DOHH2 (cell line): ENCODE measurements at regions not wholly inside any gene's neighbourhood (a gene's known extent, or its start where the extent isn't known, plus 50 kb on each side); places are given as distances from the start of the nearest gene placed in this dataset.

ENCODE experiments used
- EZH2phosphoT487 ChIP-seq: fragments of 200-600 bp; sonication (generic); IDR thresholded peaks from 2 replicates; pipeline ENCODE4 v1.6.1; 2017; ENCODE audit warnings: borderline replicate concordance, mild to moderate bottlenecking, antibody characterized with exemption, low read length, moderate library complexity, mixed read lengths
- TF ChIP-seq, protein P1 (sequence below): fragments of 200-600 bp; sonication (generic); IDR thresholded peaks from one replicate; pipeline ENCODE4 v1.5.1; 2014; ENCODE audit warnings: antibody characterized with exemption, mild to moderate bottlenecking, low read depth, low read length; ENCODE audit not compliant: poor library complexity, severe bottlenecking

DNA sequence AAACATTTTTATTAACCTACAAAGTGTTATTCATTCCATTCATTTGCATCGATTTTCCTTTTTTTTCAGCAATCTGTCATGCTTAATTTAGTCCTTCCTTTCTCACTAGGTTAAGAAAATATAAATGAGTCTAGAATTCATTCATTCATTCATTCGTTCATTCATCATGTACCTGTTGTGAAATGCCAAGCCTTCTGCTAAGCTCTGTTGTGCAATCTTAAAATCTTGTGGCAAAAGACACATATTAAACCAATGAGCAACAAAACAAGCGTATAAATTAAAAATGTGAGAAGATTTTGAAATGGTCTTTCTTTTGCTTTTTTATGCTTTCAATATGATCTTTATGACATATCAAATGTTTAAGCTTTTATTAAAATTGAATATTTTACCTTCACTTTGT, 88.6 kb upstream of the MAD2L1 start:
- no peak for TF ChIP-seq EZH2phosphoT487
- TF ChIP-seq, protein P1, sequence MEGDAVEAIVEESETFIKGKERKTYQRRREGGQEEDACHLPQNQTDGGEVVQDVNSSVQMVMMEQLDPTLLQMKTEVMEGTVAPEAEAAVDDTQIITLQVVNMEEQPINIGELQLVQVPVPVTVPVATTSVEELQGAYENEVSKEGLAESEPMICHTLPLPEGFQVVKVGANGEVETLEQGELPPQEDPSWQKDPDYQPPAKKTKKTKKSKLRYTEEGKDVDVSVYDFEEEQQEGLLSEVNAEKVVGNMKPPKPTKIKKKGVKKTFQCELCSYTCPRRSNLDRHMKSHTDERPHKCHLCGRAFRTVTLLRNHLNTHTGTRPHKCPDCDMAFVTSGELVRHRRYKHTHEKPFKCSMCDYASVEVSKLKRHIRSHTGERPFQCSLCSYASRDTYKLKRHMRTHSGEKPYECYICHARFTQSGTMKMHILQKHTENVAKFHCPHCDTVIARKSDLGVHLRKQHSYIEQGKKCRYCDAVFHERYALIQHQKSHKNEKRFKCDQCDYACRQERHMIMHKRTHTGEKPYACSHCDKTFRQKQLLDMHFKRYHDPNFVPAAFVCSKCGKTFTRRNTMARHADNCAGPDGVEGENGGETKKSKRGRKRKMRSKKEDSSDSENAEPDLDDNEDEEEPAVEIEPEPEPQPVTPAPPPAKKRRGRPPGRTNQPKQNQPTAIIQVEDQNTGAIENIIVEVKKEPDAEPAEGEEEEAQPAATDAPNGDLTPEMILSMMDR: no peak
